Cardiac fibroblast (primary cell): ENCODE measurements at regions not wholly inside any gene's neighbourhood (a gene's known extent, or its start where the extent isn't known, plus 50 kb on each side); places are given as distances from the start of the nearest gene placed in this dataset.

Source experiments
- DNase-seq, 2 donors: peaks; one replicate each; pipeline versions ENCODE4 v3.0.0 to v3.0.0-alpha.2; 2010; ENCODE audit warnings: low read depth in 2 of 2
- H3K4me3 ChIP-seq, 2 donors: replicated peaks in 1 of 2; 1 replicate in 1 of 2; 2 replicates in 1 of 2; pipeline ENCODE4 v1.5.1; 2011; ENCODE audit warnings: low read depth in 2 of 2, low read length in 2 of 2, mild to moderate bottlenecking in 2 of 2, moderate library complexity in 1 of 2
- CTCF ChIP-seq: IDR thresholded peaks from one replicate; pipeline ENCODE4 v1.5.1; 2011; ENCODE audit warnings: low read depth, mild to moderate bottlenecking, low read length, inconsistent platforms

- TF ChIP-seq CTCF: no peak
- DNase-seq: peak in 1 of 2 donors; percentile 35
- no peak overlapping the region for H3K4me3 ChIP-seq
These were observed 101.3 kb downstream of the TMX1 start for GRCh38 chr14:51341338-51341737.

GRCh38 chr14:51342226-51342625, 102.2 kb downstream of the TMX1 start:
- peak in 1 of 2 donors; percentile 63 for DNase-seq
- TF ChIP-seq CTCF: no peak
- no peak overlapping the region for H3K4me3 ChIP-seq

- DNase-seq: no peak
- TF ChIP-seq CTCF: no peak
- H3K4me3 ChIP-seq: no peak overlapping the region
These were observed 112.0 kb downstream of the TMX1 start for GRCh38 chr14:51351997-51352396.

GRCh38 chr14:51353901-51354300, 113.9 kb downstream of the TMX1 start:
- H3K4me3 ChIP-seq: no peak overlapping the region
- DNase-seq: no peak
- no peak for TF ChIP-seq CTCF

- TF ChIP-seq CTCF: no peak
- no peak overlapping the region for H3K4me3 ChIP-seq
- DNase-seq: no peak
These were observed 114.8 kb downstream of the TMX1 start for GRCh38 chr14:51354846-51355245.

- TF ChIP-seq CTCF: no peak
- no peak overlapping the region for H3K4me3 ChIP-seq
- DNase-seq: peak in 1 of 2 donors; percentile 46
These were observed 116.3 kb downstream of the TMX1 start for GRCh38 chr14:51356381-51356780.

GRCh38 chr14:51357250-51357649, 117.2 kb downstream of the TMX1 start:
- no peak overlapping the region for H3K4me3 ChIP-seq
- no peak for TF ChIP-seq CTCF
- peak in 1 of 2 donors; percentile 34 for DNase-seq
